ENCODE measurements at regions not wholly inside any gene's neighbourhood (a gene's known extent, or its start where the extent isn't known, plus 50 kb on each side); places are given as distances from the start of the nearest gene placed in this dataset.

DNA sequence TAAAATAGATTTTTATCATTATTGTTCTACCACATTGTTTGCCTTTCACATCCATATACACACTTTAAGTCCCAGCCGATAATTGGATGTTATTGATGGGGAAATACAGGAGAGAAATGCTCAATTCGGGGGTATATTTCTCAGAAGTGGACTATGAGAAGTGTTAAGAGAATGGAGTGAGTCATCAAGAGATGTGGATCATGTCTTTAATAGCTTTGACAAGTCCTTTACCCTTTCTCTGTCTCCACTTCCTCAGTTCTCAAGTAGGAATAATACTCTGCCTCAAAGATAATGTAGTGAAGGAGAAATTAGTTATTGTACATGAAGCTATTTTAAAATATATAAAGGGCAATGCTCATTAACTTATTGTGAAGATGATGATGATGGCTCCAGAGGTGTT, 1017.6 kb upstream of the PIK3C3 start:
- DNase-seq (ENCODE audit: low read depth) = no peak
- H3K9ac ChIP-seq (ENCODE audit: low read length) = no peak overlapping the region
- no peaks in the 10 kb centered on the region for H3K36me3 ChIP-seq (ENCODE audit: control insufficient read depth, insufficient read depth, low read length, severe bottlenecking)
- H3K27me3 ChIP-seq (replicated peaks; ENCODE audit: control insufficient read depth, insufficient read depth, low read length) = no peaks in the 10 kb centered on the region
- no peak overlapping the region for H3K4me3 ChIP-seq (ENCODE audit: low read length)
- no peaks in the 10 kb centered on the region for H3K9me3 ChIP-seq (ENCODE audit: control insufficient read depth, low read length)
- H3K4me1 ChIP-seq (ENCODE audit: control insufficient read depth, insufficient read depth, low read length) = peaks cover 8% of the 10 kb centered on the region

DNA sequence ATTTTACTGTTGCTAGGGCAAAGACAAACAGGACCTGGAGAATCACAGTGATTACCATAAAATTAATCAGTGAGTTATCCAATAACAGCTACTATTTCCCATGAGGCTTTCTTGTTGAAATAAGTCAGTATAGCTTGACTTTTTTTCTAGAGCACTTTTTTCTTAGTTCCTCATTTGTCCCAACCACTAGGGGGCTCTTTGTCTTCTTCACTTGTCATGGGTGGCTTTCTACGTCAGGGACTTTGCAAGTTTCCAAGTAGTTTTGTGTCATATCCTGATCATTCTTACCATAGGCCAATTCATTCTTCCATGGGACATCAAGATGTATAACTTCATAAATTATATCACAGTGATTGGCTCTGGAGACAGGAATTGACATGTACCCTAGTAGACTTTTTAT, 1019.6 kb upstream of the PIK3C3 start:
- Histone ChIP-seq H3K9me3 (ENCODE audit: control insufficient read depth, low read length) (no peaks in the 10 kb centered on the region), H3K27me3 (replicated peaks; ENCODE audit: control insufficient read depth, insufficient read depth, low read length) (no peaks in the 10 kb centered on the region)
- DNase-seq (ENCODE audit: low read depth) = peak; percentile 23

DNA sequence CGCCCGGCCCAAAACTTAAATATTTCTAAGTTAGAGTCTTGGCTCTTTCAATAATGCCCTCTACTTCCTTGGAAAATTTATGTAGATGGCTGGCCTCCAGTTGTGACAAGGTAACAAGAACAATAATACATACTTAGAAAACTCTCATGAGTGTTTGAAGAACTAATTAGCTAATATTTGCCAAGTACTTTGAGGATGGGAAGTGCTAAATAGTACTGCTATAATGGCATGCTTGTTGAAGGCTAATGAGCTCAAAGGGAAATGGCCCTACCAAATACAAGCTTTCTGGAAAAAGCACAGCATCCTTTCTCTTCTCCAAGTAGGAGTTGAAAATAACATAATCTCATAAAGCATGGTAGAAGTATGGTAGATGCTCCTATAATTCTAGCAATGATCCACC, 1022.2 kb upstream of the PIK3C3 start:
- Histone ChIP-seq H3K4me1 (ENCODE audit: control insufficient read depth, insufficient read depth, low read length) (no peaks in the 10 kb centered on the region), H3K4me3 (ENCODE audit: low read length) (no peak overlapping the region), H3K27me3 (replicated peaks; ENCODE audit: control insufficient read depth, insufficient read depth, low read length) (no peaks in the 10 kb centered on the region), H3K36me3 (ENCODE audit: control insufficient read depth, insufficient read depth, low read length, severe bottlenecking) (no peaks in the 10 kb centered on the region), H3K9me3 (ENCODE audit: control insufficient read depth, low read length) (no peaks in the 10 kb centered on the region), H3K9ac (ENCODE audit: low read length) (no peak overlapping the region)
- DNase-seq (ENCODE audit: low read depth) = no peak

More for the DNA sequence above, 1019.6 kb upstream of the PIK3C3 start:
- H3K4me1 ChIP-seq (ENCODE audit: control insufficient read depth, insufficient read depth, low read length) = peaks cover 6% of the 10 kb centered on the region
- H3K36me3 ChIP-seq (ENCODE audit: control insufficient read depth, insufficient read depth, low read length, severe bottlenecking) = no peaks in the 10 kb centered on the region
- H3K4me3 ChIP-seq (ENCODE audit: low read length) = no peak overlapping the region
- no peak overlapping the region for H3K9ac ChIP-seq (ENCODE audit: low read length)

DNA sequence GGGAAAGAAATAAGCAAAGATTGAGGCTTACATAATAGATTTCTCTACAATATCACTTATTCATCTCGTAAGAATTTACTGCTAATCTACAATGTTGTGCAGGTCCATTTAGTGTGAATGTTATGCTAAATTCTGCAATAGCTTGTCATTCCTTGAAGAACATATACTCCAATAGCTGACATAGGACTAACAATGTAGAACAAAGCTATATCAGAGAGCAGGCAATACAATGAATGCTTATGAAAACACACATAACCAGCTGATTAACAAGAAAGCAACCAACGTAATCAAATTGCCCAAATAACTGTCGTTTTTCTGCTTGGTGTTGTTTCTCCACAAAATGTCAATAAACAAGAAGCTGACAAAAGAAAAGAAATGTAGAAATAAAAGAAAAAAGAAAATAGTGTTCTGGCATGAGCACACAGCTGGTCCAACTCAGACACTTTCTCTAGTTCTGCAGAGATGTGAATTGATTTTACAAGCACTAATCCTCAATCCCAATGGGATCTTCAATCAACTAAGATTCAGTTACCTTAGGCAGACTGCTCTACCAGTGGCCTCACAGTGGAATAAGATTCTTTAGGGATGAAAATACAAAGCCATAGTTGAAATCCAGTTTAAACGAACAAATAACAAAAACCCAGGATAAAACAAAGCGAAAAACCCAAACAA, 1024.7 kb upstream of the PIK3C3 start:
- H3K36me3 ChIP-seq (ENCODE audit: control insufficient read depth, insufficient read depth, low read length, severe bottlenecking) = no peaks in the 10 kb centered on the region
- H3K9me3 ChIP-seq (ENCODE audit: control insufficient read depth, low read length) = no peaks in the 10 kb centered on the region
- no peaks in the 10 kb centered on the region for H3K27me3 ChIP-seq (replicated peaks; ENCODE audit: control insufficient read depth, insufficient read depth, low read length)
- no peak for DNase-seq (ENCODE audit: low read depth)
- no peaks in the 10 kb centered on the region for H3K4me1 ChIP-seq (ENCODE audit: control insufficient read depth, insufficient read depth, low read length)
- H3K4me3 ChIP-seq (ENCODE audit: low read length) = no peak overlapping the region
- no peak overlapping the region for H3K9ac ChIP-seq (ENCODE audit: low read length)

DNA sequence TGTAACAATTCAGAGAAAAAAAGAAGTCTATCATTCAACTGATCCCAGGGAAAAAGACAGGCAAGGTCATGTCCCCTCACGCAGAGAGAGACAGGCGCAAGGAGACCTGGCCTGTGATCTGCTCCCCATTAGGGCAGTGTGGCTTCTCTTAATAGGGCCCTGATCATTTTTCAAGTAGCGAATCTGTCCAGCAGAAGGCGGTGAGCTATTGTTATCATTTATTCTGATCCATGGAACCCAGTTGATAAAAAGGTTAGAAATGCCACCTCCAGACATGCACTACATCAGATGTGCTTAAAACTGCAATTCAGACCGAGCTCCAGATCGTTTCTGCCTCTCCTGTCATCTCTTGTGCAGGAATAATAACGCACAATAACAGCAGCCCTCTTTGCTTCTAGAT, 1025.6 kb upstream of the PIK3C3 start:
- no peaks in the 10 kb centered on the region for H3K9me3 ChIP-seq (ENCODE audit: control insufficient read depth, low read length)
- H3K4me3 ChIP-seq (ENCODE audit: low read length) = no peak overlapping the region
- no peaks in the 10 kb centered on the region for H3K27me3 ChIP-seq (replicated peaks; ENCODE audit: control insufficient read depth, insufficient read depth, low read length)
- H3K4me1 ChIP-seq (ENCODE audit: control insufficient read depth, insufficient read depth, low read length) = no peaks in the 10 kb centered on the region
- H3K36me3 ChIP-seq (ENCODE audit: control insufficient read depth, insufficient read depth, low read length, severe bottlenecking) = no peaks in the 10 kb centered on the region
- DNase-seq (ENCODE audit: low read depth) = no peak
- no peak overlapping the region for H3K9ac ChIP-seq (ENCODE audit: low read length)

DNA sequence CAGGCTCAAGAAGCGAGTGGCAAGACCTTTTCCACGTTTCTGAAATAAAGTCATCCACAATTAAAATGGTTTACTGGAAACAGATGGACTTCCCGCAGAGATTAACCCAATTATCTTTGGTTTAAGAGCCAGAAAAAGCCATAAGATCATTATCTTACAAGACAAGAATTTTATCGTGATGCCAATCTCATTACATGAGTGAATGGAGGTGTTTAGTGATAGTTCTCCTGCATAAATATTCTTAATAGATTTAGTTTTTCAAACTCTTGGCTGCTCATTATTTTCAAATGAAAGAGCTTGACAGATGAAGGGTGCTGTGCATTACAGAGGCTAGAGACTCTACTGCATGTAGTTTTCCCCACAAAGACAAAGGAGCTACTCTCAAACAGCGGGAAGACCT, 1028.4 kb upstream of the PIK3C3 start:
- no peak for DNase-seq (ENCODE audit: low read depth)
- H3K4me1 ChIP-seq (ENCODE audit: control insufficient read depth, insufficient read depth, low read length) = no peaks in the 10 kb centered on the region
- H3K9me3 ChIP-seq (ENCODE audit: control insufficient read depth, low read length) = no peaks in the 10 kb centered on the region
- H3K4me3 ChIP-seq (ENCODE audit: low read length) = no peak overlapping the region
- H3K27me3 ChIP-seq (replicated peaks; ENCODE audit: control insufficient read depth, insufficient read depth, low read length) = no peaks in the 10 kb centered on the region
- H3K36me3 ChIP-seq (ENCODE audit: control insufficient read depth, insufficient read depth, low read length, severe bottlenecking) = no peaks in the 10 kb centered on the region
- no peak overlapping the region for H3K9ac ChIP-seq (ENCODE audit: low read length)

DNA sequence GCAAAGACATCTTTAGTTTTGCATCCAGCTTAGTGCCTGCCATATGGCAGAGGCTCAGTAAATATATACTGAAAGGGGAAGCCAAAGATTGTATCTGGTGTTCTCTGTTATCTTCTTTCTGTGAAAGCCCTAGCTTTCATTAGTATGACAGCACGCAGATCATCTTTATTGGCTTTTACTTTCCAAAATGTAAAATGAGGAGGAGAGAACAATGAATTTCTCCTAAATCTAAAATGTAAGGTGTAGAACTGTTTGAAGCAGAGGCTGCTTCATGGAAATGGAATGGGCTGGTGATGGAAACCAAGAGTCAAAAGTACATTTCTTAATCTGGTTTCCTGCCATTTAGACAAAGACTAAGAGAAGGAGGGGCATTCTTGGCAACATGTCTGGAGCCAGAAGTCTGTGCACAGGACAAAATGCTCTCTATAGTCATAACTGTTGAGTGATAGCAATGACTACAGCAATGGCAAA, 1029.9 kb upstream of the PIK3C3 start:
- Histone ChIP-seq H3K9ac (ENCODE audit: low read length) (no peak overlapping the region), H3K27me3 (replicated peaks; ENCODE audit: control insufficient read depth, insufficient read depth, low read length) (no peaks in the 10 kb centered on the region), H3K4me3 (ENCODE audit: low read length) (no peak overlapping the region), H3K9me3 (ENCODE audit: control insufficient read depth, low read length) (no peaks in the 10 kb centered on the region), H3K36me3 (ENCODE audit: control insufficient read depth, insufficient read depth, low read length, severe bottlenecking) (no peaks in the 10 kb centered on the region), H3K4me1 (ENCODE audit: control insufficient read depth, insufficient read depth, low read length) (no peaks in the 10 kb centered on the region)
- peak; percentile 7 for DNase-seq (ENCODE audit: low read depth)

DNA sequence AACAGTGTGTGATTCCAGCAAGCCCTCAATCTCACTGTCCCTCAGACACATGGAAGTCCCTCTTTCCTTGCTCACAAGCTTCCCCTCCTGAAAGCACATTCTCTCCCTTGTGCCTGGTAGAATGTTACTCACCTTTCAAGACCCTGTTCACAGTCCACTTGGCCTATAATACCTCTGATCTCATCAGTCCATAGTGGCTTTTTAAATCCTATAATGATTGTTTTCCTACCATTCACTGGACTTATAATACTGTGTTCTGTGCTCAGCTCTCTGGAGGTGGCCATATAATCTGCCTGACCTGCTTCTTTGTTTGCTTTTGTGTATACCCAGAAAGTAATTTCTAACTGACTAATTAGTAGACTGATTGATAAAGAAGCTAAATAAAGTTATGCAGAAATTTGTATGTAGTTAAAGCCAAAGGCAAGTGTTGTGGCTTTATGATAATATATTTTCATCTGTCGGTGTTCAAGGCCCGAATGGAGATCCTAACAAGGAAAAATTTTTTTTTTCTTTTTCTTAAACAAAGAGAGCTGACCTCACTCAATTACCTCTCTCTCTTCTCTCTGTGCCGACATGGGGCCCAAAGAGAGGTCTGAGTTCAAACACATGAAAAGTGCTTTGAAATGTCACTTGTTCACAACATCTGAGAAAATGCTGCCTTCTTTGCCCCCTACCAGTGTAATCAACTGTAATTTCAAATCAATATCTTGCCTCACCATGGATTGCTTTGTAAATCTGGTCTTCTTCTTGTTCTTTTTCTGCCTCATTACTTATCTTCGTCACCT, 1033.0 kb upstream of the PIK3C3 start:
- no peak overlapping the region for H3K9ac ChIP-seq (ENCODE audit: low read length)
- no peaks in the 10 kb centered on the region for H3K4me1 ChIP-seq (ENCODE audit: control insufficient read depth, insufficient read depth, low read length)
- H3K27me3 ChIP-seq (replicated peaks; ENCODE audit: control insufficient read depth, insufficient read depth, low read length) = no peaks in the 10 kb centered on the region
- no peak overlapping the region for H3K4me3 ChIP-seq (ENCODE audit: low read length)
- H3K9me3 ChIP-seq (ENCODE audit: control insufficient read depth, low read length) = no peaks in the 10 kb centered on the region
- DNase-seq (ENCODE audit: low read depth) = no peak
- no peaks in the 10 kb centered on the region for H3K36me3 ChIP-seq (ENCODE audit: control insufficient read depth, insufficient read depth, low read length, severe bottlenecking)

DNA sequence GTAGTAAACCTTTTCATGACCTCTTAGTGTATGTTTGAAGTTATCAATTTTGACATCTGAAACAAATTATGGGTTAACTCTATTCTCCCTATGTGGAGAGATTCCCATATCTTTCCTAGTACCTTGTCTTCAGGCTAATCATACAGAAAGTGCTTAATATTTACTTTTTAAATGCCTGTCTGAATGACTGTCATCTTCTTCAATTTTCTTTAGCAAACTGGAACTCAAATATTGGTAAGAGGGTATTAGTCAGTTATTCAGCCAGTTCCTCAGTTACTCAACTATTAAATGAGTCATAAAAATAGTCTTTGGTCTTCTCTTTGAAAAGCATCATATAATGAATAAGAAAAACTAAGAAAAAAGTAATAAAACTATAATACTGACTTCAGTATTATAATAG, 1038.0 kb upstream of the PIK3C3 start:
- Histone ChIP-seq H3K27me3 (replicated peaks; ENCODE audit: control insufficient read depth, insufficient read depth, low read length) (no peaks in the 10 kb centered on the region), H3K36me3 (ENCODE audit: control insufficient read depth, insufficient read depth, low read length, severe bottlenecking) (no peaks in the 10 kb centered on the region), H3K9ac (ENCODE audit: low read length) (no peak overlapping the region), H3K4me1 (ENCODE audit: control insufficient read depth, insufficient read depth, low read length) (no peaks in the 10 kb centered on the region), H3K9me3 (ENCODE audit: control insufficient read depth, low read length) (no peaks in the 10 kb centered on the region), H3K4me3 (ENCODE audit: low read length) (no peak overlapping the region)
- peak; percentile 14 for DNase-seq (ENCODE audit: low read depth)

DNA sequence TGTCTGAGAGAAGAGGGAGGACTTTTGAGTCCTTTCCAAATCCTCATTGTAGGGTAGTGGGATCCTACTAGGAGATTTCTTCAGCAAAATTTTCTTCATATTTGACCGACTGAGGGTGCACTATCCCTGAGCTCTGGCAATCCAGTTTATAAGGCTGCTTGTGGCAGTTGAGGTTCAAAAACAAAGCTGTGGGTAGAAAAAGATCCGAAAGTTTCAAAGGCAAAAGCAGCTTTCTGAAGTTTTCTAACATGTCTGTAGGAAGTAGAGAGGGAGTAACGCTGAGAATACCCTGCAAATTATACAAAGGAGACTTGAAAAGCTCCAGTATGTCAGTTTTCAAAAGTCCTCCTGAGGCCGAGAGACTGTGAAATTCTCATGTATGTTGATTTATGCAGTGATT, 1039.3 kb upstream of the PIK3C3 start:
- no peaks in the 10 kb centered on the region for H3K36me3 ChIP-seq (ENCODE audit: control insufficient read depth, insufficient read depth, low read length, severe bottlenecking)
- DNase-seq (ENCODE audit: low read depth) = no peak
- H3K27me3 ChIP-seq (replicated peaks; ENCODE audit: control insufficient read depth, insufficient read depth, low read length) = no peaks in the 10 kb centered on the region
- no peaks in the 10 kb centered on the region for H3K4me1 ChIP-seq (ENCODE audit: control insufficient read depth, insufficient read depth, low read length)
- H3K9me3 ChIP-seq (ENCODE audit: control insufficient read depth, low read length) = no peaks in the 10 kb centered on the region
- no peak overlapping the region for H3K4me3 ChIP-seq (ENCODE audit: low read length)
- H3K9ac ChIP-seq (ENCODE audit: low read length) = no peak overlapping the region

DNA sequence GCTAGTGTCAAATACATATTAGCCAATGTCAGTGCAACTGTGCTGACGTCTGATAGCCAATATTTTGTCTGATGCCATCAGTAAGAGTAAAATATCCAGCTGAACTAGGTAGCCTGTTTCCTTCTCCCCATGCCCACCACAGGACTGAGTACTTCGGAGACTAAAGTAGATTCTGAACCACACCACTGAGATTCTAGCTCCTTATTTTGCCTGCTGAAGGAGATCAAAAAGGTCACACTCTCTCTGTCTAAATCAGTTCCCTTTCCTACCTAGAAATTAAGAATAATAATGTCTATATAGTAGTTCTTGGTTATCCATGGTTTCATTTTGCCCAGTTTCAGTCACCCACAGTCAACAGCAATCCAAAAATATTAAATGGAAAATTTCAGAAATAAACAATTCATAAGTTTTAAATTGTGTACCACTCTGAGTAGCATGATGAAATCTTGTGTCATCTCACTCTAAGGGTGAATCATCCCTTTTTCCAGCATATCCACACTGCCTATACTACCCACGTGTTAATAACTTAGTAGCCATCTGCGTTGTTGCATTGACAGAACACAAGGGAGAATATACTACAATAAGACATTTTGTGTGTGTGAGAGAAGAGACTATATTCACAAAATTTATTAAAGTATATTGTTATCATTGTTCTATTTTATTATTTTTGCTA, 1043.3 kb upstream of the PIK3C3 start:
- H3K9me3 ChIP-seq (ENCODE audit: control insufficient read depth, low read length) = no peaks in the 10 kb centered on the region

More for the DNA sequence above, 1043.3 kb upstream of the PIK3C3 start:
- H3K36me3 ChIP-seq (ENCODE audit: control insufficient read depth, insufficient read depth, low read length, severe bottlenecking) = no peaks in the 10 kb centered on the region
- no peaks in the 10 kb centered on the region for H3K4me1 ChIP-seq (ENCODE audit: control insufficient read depth, insufficient read depth, low read length)
- no peak overlapping the region for H3K4me3 ChIP-seq (ENCODE audit: low read length)
- DNase-seq (ENCODE audit: low read depth) = peak; percentile 48
- H3K27me3 ChIP-seq (replicated peaks; ENCODE audit: control insufficient read depth, insufficient read depth, low read length) = no peaks in the 10 kb centered on the region
- no peak overlapping the region for H3K9ac ChIP-seq (ENCODE audit: low read length)
